Testis (tissue), 2 donors: ENCODE measurements at regions not wholly inside any gene's neighbourhood (a gene's known extent, or its start where the extent isn't known, plus 50 kb on each side); places are given as distances from the start of the nearest gene placed in this dataset.

ENCODE experiments used
- CTCF ChIP-seq, 3 experiments: fragments of 450-650 bp in 2 of 3; fragments of 200-600 bp in 1 of 3; sonication (generic) in 1 of 3; IDR thresholded peaks; one replicate each; pipeline ENCODE4 v1.5.1; 2016 to 2019; ENCODE audit warnings: antibody characterized with exemption in 3 of 3, mild to moderate bottlenecking in 2 of 3, moderate library complexity in 1 of 3
- POLR2A ChIP-seq: fragments of 450-650 bp; IDR thresholded peaks from one replicate; pipeline ENCODE4 v1.6.1; 2017; ENCODE audit warnings: antibody characterized with exemption, mild to moderate bottlenecking, moderate library complexity

GRCh38 chrX:113136836-113137235, 296.2 kb upstream of the AMOT start:
- TF ChIP-seq CTCF (IDR thresholded peaks at IDR 0.05), result no peak
- no peak for TF ChIP-seq POLR2A
